ENCODE measurements at regions not wholly inside any gene's neighbourhood (a gene's known extent, or its start where the extent isn't known, plus 50 kb on each side); places are given as distances from the start of the nearest gene placed in this dataset.
A peak's percentile ranks its signal among the peaks of the same experiment; 100 is the strongest.
"Not testable (repeated sequence)": the region's sequence is repeated elsewhere in the genome, so short reads cannot be mapped to it uniquely, and the experiment has no call there.

DNA sequence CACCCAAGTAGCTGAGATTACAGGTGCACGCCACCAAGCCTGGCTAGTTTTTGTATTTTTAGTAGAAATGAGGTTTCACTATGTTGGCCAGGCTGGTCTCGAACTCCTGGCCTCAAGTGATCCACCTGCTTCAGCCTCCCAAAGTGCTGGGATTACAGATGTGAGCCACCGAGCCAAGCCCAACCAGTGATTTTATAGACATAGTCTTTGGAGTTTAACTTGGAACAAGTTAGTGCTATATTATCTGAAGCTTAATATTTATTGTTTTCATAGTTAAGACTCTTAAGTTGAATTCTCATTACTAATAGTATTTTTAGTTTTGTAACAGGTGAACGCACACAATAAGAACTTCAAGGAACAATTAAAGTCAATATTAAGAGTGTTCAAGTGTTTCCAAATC lies 122.1 kb downstream of the SPAG6 start:
- not testable (repeated sequence) for H3K4me3 ChIP-seq (ENCODE audit: low read depth in 1 of 2, low read length in 2 of 2); H3K27ac ChIP-seq (ENCODE audit: low read depth, low read length); H3K9ac ChIP-seq (ENCODE audit: low read depth in 1 of 2, low read length in 2 of 2); H3K4me1 ChIP-seq (ENCODE audit: control insufficient read depth in 1 of 2, insufficient read depth in 2 of 2, low read length in 2 of 2); H3K9me3 ChIP-seq (ENCODE audit: control insufficient read depth in 1 of 2, low read length in 2 of 2); H3K27me3 ChIP-seq (ENCODE audit: control insufficient read depth in 1 of 2, insufficient read depth in 2 of 2, low read length in 2 of 2); H3K36me3 ChIP-seq (ENCODE audit: control insufficient read depth in 1 of 2, insufficient read depth in 2 of 2, low read length in 2 of 2)

DNA sequence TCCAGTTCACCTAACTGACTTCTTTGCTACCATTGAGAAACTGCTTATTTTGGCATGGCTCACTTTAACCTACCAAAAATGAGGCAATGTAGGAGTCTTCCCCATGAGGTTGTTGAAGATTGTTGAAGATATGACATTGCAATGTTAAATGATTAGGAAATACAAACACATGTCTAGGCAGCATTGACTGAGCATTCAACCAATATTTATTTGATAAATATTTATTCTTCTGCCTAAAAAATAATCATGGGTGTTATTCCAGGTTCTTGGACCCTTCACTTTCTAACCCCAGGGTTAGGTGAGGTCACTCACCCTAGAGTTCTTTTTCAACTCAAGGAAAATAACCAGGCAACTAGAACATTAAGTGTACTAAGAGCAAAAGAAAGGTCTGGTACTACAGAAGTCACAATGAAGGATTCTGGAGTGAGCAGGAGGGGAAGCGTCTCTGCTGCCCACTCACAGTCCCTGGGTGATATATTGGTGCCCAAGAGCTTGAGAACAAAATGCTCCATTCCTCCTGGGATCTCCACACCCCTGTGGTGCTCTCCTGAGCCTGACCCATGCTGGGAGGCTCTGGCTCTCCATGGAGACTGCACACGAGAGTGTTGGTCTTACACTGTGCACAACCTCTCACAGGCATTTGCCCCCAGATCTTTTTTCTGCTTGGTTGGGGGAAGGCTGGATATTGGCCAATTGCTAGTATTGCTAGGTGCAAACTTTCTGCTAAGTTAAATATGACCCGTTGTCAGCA lies 123.4 kb downstream of the SPAG6 start:
- peaks cover 11% of the 10 kb centered on the region in 2 donors for H3K27me3 ChIP-seq (ENCODE audit: control insufficient read depth in 1 of 2, insufficient read depth in 2 of 2, low read length in 2 of 2)
- H3K36me3 ChIP-seq (ENCODE audit: control insufficient read depth in 1 of 2, insufficient read depth in 2 of 2, low read length in 2 of 2) = no peaks in the 10 kb centered on the region
- H3K4me3 ChIP-seq (ENCODE audit: low read depth in 1 of 2, low read length in 2 of 2) = no peak overlapping the region
- H3K9me3 ChIP-seq (ENCODE audit: control insufficient read depth in 1 of 2, low read length in 2 of 2) = no peaks in the 10 kb centered on the region
- no peak overlapping the region for H3K9ac ChIP-seq (ENCODE audit: low read depth in 1 of 2, low read length in 2 of 2)
- no peaks in the 10 kb centered on the region for H3K4me1 ChIP-seq (ENCODE audit: control insufficient read depth in 1 of 2, insufficient read depth in 2 of 2, low read length in 2 of 2)
- no peak overlapping the region for H3K27ac ChIP-seq (ENCODE audit: low read depth, low read length)

DNA sequence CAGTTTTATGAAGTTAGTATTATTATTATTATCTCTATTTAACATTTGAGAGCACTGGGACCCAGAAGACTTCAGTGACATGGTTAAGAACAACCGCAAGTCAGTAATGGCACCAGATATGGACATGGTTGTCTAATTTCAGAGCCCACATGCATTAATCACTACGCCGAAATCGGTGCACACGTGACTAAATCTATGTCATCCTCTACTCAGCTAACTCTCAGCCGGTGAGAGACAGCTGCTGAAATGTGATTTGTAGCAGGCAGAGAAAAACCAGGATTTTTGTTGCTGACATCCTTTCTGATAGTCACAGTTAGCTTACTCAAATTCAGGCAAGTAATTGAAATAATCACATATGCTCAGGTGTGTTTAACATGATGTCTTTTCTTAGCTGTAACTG lies 127.7 kb downstream of the SPAG6 start:
- Histone ChIP-seq H3K4me1 (ENCODE audit: control insufficient read depth in 1 of 2, insufficient read depth in 2 of 2, low read length in 2 of 2) (peaks cover 0 to 18% of the 10 kb centered on the region in 2 donors), H3K9me3 (ENCODE audit: control insufficient read depth in 1 of 2, low read length in 2 of 2) (no peaks in the 10 kb centered on the region), H3K36me3 (ENCODE audit: control insufficient read depth in 1 of 2, insufficient read depth in 2 of 2, low read length in 2 of 2) (no peaks in the 10 kb centered on the region), H3K27me3 (ENCODE audit: control insufficient read depth in 1 of 2, insufficient read depth in 2 of 2, low read length in 2 of 2) (peaks cover 43 to 52% of the 10 kb centered on the region in 2 donors), H3K27ac (ENCODE audit: low read depth, low read length) (no peak overlapping the region), H3K4me3 (ENCODE audit: low read depth in 1 of 2, low read length in 2 of 2) (no peak overlapping the region), H3K9ac (ENCODE audit: low read depth in 1 of 2, low read length in 2 of 2) (no peak overlapping the region)

DNA sequence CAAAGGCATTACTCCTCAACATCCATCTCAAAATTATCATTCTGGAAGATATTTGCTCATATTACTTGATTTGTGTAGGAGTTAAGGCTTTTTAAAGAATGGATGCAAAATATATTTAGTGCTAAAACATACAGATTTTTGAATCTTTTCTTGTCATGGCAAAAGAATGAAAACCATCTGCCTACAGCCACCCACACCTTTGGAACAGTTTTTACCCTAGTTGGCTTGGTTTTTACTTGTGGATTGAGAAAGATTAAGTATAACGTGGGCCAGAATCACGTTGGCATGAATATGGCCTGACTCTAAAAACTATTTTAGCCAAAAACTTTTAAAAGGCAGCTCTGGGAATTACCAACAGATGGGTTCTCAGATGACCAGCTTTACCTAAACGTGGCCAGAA lies 128.2 kb downstream of the SPAG6 start:
- H3K4me3 ChIP-seq (ENCODE audit: low read depth in 1 of 2, low read length in 2 of 2) = no peak overlapping the region

DNA sequence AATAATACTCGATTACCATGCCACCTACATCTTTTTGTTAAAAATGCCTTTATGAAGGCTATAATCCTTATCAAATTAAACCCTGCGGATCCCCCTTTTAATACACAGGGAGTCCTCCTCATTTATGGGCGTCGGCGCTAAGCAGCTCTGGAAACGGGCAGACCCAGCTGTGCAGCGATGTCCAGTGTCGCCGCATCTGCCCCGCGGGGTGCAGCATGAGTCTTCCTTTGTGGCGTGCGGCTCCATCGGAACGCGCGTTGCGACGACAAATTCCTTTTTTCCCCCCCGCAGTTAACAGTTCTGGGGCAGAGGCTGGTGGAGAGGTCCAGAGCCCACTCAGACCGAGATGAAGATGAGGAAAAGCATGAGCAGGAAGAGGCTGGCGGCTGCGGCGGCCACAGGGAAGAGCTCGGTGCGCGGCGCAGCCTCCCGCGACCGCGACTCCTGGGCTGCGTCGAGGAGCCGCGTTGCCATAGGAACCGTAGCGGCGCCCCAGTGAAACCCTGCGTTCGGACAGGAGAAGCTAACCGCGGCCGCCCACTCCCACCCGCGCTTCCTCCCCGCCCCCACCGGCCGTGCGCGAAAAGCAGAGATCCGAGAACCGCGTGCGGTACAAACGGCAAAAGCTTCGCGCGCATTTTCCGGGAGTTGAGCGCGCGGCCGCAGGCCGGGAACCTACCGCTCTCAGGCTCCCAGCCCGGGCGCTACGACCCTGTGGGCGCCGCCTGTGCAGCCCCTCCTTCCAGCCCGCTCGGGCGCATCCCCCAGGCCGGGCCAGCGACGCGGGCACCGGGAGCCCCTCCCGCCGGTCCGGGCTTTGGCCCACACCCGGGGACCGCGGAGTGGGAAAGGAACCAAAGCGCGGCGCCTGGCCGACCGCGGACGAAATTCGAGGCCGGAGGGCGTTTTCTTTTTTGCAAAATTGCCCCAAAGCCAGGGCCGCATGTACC lies 130.6 kb downstream of the SPAG6 start:
- H3K27ac ChIP-seq (ENCODE audit: low read depth, low read length) = no peak overlapping the region
- peaks cover 43 to 58% of the 10 kb centered on the region in 2 donors for H3K27me3 ChIP-seq (ENCODE audit: control insufficient read depth in 1 of 2, insufficient read depth in 2 of 2, low read length in 2 of 2)
- H3K36me3 ChIP-seq (ENCODE audit: control insufficient read depth in 1 of 2, insufficient read depth in 2 of 2, low read length in 2 of 2) = no peaks in the 10 kb centered on the region
- peak overlapping the region; percentile 50 to 54 for H3K4me3 ChIP-seq (ENCODE audit: low read depth in 1 of 2, low read length in 2 of 2)
- no peak overlapping the region for H3K9ac ChIP-seq (ENCODE audit: low read depth in 1 of 2, low read length in 2 of 2)
- peaks cover 0 to 18% of the 10 kb centered on the region in 2 donors for H3K4me1 ChIP-seq (ENCODE audit: control insufficient read depth in 1 of 2, insufficient read depth in 2 of 2, low read length in 2 of 2)
- H3K9me3 ChIP-seq (ENCODE audit: control insufficient read depth in 1 of 2, low read length in 2 of 2) = no peaks in the 10 kb centered on the region

More for the DNA sequence above, 128.2 kb downstream of the SPAG6 start:
- peaks cover 43 to 55% of the 10 kb centered on the region in 2 donors for H3K27me3 ChIP-seq (ENCODE audit: control insufficient read depth in 1 of 2, insufficient read depth in 2 of 2, low read length in 2 of 2)
- H3K27ac ChIP-seq (ENCODE audit: low read depth, low read length) = no peak overlapping the region
- no peaks in the 10 kb centered on the region for H3K36me3 ChIP-seq (ENCODE audit: control insufficient read depth in 1 of 2, insufficient read depth in 2 of 2, low read length in 2 of 2)
- H3K9me3 ChIP-seq (ENCODE audit: control insufficient read depth in 1 of 2, low read length in 2 of 2) = no peaks in the 10 kb centered on the region
- no peak overlapping the region for H3K9ac ChIP-seq (ENCODE audit: low read depth in 1 of 2, low read length in 2 of 2)
- peaks cover 0 to 18% of the 10 kb centered on the region in 2 donors for H3K4me1 ChIP-seq (ENCODE audit: control insufficient read depth in 1 of 2, insufficient read depth in 2 of 2, low read length in 2 of 2)

DNA sequence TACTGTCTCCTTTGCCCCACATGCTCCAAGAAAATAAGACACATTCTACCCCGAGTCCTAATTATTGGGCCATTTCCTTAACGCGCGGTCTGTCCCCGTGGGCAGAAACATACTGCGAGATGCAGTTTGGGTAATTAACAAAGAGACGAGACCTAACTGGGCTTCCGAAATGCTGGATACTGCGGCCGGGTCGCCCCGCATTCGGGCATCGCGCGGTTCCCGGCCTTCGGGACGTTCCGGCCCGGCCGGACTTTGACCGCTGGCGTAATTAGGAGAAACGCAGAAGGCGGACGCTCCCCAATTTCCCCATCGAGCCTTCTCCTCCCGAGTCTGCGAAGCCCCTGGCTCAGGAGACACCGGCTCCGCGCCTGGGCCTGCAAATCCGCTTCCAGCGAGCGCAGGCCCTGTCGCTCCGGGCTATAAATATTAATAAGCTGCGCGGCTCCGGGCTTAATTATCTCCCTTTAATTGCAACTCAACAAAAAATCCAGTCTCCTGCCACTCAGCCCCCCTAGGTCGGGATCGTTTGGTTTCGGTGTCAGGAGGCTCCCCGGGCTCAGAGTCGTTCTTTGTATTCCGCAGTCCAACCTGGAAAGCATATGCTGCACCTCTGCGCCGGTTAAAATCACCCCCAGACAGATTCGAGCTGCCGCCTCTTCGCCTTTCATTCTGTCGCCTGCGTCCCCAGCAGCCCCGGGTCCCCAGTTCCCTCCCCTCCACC lies 131.5 kb downstream of the SPAG6 start:
- Histone ChIP-seq H3K4me3 (ENCODE audit: low read depth in 1 of 2, low read length in 2 of 2) (peak overlapping the region; percentile 50 to 54), H3K27me3 (ENCODE audit: control insufficient read depth in 1 of 2, insufficient read depth in 2 of 2, low read length in 2 of 2) (peaks cover 43 to 58% of the 10 kb centered on the region in 2 donors), H3K4me1 (ENCODE audit: control insufficient read depth in 1 of 2, insufficient read depth in 2 of 2, low read length in 2 of 2) (peaks cover 0 to 18% of the 10 kb centered on the region in 2 donors), H3K27ac (ENCODE audit: low read depth, low read length) (no peak overlapping the region), H3K9ac (ENCODE audit: low read depth in 1 of 2, low read length in 2 of 2) (no peak overlapping the region), H3K36me3 (ENCODE audit: control insufficient read depth in 1 of 2, insufficient read depth in 2 of 2, low read length in 2 of 2) (no peaks in the 10 kb centered on the region), H3K9me3 (ENCODE audit: control insufficient read depth in 1 of 2, low read length in 2 of 2) (no peaks in the 10 kb centered on the region)

DNA sequence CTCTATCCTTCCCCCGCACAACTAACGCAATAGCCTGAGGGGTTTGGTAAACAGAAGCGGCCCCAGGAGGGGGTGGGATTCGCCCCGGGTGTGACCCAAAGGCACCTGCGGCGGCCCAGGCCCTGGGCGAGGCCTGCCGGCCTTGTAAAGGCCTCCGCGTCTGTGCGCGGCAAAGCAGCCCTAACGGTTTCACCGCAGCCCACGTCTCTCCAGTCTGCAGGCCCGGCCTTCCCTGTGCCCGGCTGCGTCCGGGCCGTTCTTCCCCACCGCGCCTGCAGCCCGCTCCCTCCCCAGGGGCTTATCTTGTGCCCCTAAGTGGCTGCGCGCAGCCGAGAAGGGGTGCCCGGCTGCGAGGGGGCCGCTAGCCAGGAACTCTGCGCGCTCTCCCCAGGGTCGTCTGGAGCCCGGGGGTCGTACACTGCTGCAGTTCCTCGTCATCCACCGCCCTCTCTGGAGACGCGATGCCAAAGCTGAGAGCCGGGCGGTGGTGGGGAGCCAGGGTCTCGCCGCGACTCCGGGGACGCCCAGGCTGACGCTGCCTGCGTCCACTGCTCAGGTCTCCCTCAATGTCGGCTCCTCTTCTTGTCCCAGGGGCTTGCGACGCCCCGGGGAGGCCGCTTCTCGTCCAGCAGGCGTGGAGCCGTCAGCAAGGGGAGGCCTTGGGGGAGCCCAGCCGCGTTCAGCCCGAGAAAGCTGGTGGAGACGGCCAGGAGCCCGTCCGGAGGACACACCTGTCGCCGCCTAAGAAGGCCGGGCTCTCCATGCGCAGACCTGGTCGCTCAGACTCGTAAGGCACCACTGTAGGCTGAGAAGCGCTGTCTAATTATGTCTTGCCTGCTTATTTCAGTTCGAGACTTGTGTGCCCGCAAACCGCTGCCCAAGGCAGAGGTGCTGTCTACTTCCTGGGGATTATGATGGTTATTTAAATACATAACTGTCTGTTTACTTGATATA lies 132.3 kb downstream of the SPAG6 start:
- Histone ChIP-seq H3K9me3 (ENCODE audit: control insufficient read depth in 1 of 2, low read length in 2 of 2) (no peaks in the 10 kb centered on the region), H3K27ac (ENCODE audit: low read depth, low read length) (no peak overlapping the region), H3K9ac (ENCODE audit: low read depth in 1 of 2, low read length in 2 of 2) (no peak overlapping the region), H3K36me3 (ENCODE audit: control insufficient read depth in 1 of 2, insufficient read depth in 2 of 2, low read length in 2 of 2) (no peaks in the 10 kb centered on the region), H3K27me3 (ENCODE audit: control insufficient read depth in 1 of 2, insufficient read depth in 2 of 2, low read length in 2 of 2) (peaks cover 39 to 58% of the 10 kb centered on the region in 2 donors), H3K4me1 (ENCODE audit: control insufficient read depth in 1 of 2, insufficient read depth in 2 of 2, low read length in 2 of 2) (peaks cover 0 to 18% of the 10 kb centered on the region in 2 donors), H3K4me3 (ENCODE audit: low read depth in 1 of 2, low read length in 2 of 2) (no peak overlapping the region)

DNA sequence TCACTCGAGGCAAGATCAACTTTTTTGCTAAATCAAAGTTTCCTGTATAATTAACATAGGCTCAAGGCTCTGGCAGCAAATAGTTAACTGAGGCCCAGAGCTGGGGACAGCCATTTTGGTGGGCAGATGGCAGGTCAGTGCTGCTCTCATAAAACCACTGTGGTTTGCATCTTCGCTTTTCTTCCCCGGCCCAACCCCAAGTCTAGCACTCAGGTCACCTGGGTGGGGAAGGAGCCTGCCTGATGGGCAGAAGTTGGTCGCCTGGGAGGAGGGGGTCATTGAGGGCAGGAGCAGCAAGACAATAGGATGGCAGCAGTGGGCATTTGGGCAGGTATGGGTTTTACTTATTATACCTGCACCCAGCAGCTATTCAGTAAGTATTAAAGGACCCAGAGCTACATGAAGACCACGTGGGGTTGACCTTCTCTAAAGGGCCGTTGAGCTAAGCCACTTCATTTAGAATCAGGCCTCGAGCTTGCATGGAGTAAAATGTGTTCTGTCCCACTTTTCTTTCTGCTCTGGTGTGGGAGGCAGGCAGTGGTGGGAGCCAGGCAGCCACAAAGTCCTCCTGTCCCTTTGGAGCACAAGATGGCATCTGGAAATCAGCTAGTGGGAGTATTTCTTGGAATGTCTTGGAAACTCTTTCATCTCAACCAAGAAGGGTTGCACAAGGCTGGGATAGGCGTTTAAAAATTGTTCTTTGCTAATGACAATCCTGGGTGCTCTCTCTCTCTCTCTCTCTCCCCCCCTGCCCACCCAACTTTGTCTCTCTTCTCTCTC lies 133.4 kb downstream of the SPAG6 start:
- Histone ChIP-seq H3K36me3 (ENCODE audit: control insufficient read depth in 1 of 2, insufficient read depth in 2 of 2, low read length in 2 of 2) (no peaks in the 10 kb centered on the region), H3K4me1 (ENCODE audit: control insufficient read depth in 1 of 2, insufficient read depth in 2 of 2, low read length in 2 of 2) (peaks cover 0 to 18% of the 10 kb centered on the region in 2 donors), H3K9ac (ENCODE audit: low read depth in 1 of 2, low read length in 2 of 2) (no peak overlapping the region), H3K9me3 (ENCODE audit: control insufficient read depth in 1 of 2, low read length in 2 of 2) (no peaks in the 10 kb centered on the region), H3K27me3 (ENCODE audit: control insufficient read depth in 1 of 2, insufficient read depth in 2 of 2, low read length in 2 of 2) (peaks cover 36 to 50% of the 10 kb centered on the region in 2 donors), H3K4me3 (ENCODE audit: low read depth in 1 of 2, low read length in 2 of 2) (no peak overlapping the region), H3K27ac (ENCODE audit: low read depth, low read length) (no peak overlapping the region)

DNA sequence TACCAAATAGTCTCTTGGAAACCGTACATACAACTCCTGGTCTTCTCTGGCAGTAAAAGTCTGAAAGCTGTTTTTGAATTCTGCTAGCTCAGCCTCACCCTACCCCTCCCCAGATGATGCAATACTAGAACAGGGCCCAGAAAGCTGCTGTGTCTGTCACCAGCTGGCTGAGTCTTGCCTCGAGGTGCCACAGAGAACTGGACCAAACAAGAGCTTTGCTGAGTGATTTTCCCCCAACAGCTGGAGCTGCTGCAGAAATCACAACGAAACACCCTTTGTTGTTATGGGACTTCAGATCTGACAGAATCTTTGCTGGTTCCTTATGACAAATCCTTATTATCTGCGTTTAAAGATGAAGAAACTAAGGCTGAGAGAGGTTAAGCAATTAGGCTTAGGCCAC lies 134.1 kb downstream of the SPAG6 start:
- no peak overlapping the region for H3K27ac ChIP-seq (ENCODE audit: low read depth, low read length)
- no peaks in the 10 kb centered on the region for H3K36me3 ChIP-seq (ENCODE audit: control insufficient read depth in 1 of 2, insufficient read depth in 2 of 2, low read length in 2 of 2)
- no peak overlapping the region for H3K4me3 ChIP-seq (ENCODE audit: low read depth in 1 of 2, low read length in 2 of 2)
- peaks cover 0 to 18% of the 10 kb centered on the region in 2 donors for H3K4me1 ChIP-seq (ENCODE audit: control insufficient read depth in 1 of 2, insufficient read depth in 2 of 2, low read length in 2 of 2)
- no peaks in the 10 kb centered on the region for H3K9me3 ChIP-seq (ENCODE audit: control insufficient read depth in 1 of 2, low read length in 2 of 2)
- no peak overlapping the region for H3K9ac ChIP-seq (ENCODE audit: low read depth in 1 of 2, low read length in 2 of 2)
- H3K27me3 ChIP-seq (ENCODE audit: control insufficient read depth in 1 of 2, insufficient read depth in 2 of 2, low read length in 2 of 2) = peaks cover 34 to 43% of the 10 kb centered on the region in 2 donors
